ENCODE measurements at regions not wholly inside any gene's neighbourhood (a gene's known extent, or its start where the extent isn't known, plus 50 kb on each side); places are given as distances from the start of the nearest gene placed in this dataset.

- Histone ChIP-seq H3K4me2 (ENCODE audit: low read length) (no peak overlapping the region), H3K27ac (no peak overlapping the region), H3K4me1 (no peaks in the 10 kb centered on the region), H3K4me3 (ENCODE audit: low read depth, low read length) (no peak overlapping the region), H3K27me3 (ENCODE audit: control insufficient read depth, insufficient read depth, low read length) (no peaks in the 10 kb centered on the region), H3K9ac (no peak overlapping the region), H2AFZ (no peak overlapping the region), H3K79me2 (no peaks in the 10 kb centered on the region), H3K9me3 (ENCODE audit: control insufficient read depth, low read length) (no peaks in the 10 kb centered on the region), H3K36me3 (ENCODE audit: control insufficient read depth, insufficient read depth, low read length) (no peaks in the 10 kb centered on the region)
- no peak for TF ChIP-seq CTCF (IDR thresholded peaks at IDR 0.05)
Measured at GRCh38 chr15:62611002-62611401, 431.5 kb upstream of the TPM1 start.

GRCh38 chr15:62612183-62612733 lies 430.3 kb upstream of the TPM1 start:
- no peak for TF ChIP-seq CTCF (IDR thresholded peaks at IDR 0.05)
- H3K9me3 ChIP-seq (ENCODE audit: control insufficient read depth, low read length), result no peaks in the 10 kb centered on the region
- no peak overlapping the region for H3K9ac ChIP-seq
- H2AFZ ChIP-seq, result no peak overlapping the region
- H3K4me1 ChIP-seq, result no peaks in the 10 kb centered on the region
- H3K4me2 ChIP-seq (ENCODE audit: low read length), result no peak overlapping the region
- no peaks in the 10 kb centered on the region for H3K36me3 ChIP-seq (ENCODE audit: control insufficient read depth, insufficient read depth, low read length)
- H3K27ac ChIP-seq, result no peak overlapping the region
- H3K27me3 ChIP-seq (ENCODE audit: control insufficient read depth, insufficient read depth, low read length), result no peaks in the 10 kb centered on the region
- no peak overlapping the region for H3K4me3 ChIP-seq (ENCODE audit: low read depth, low read length)
- H3K79me2 ChIP-seq, result no peaks in the 10 kb centered on the region

- TF ChIP-seq CTCF (IDR thresholded peaks at IDR 0.05), result no peak
- Histone ChIP-seq H3K4me1 (no peaks in the 10 kb centered on the region), H3K9me3 (ENCODE audit: control insufficient read depth, low read length) (no peaks in the 10 kb centered on the region), H3K36me3 (ENCODE audit: control insufficient read depth, insufficient read depth, low read length) (no peaks in the 10 kb centered on the region), H3K9ac (no peak overlapping the region), H2AFZ (no peak overlapping the region), H3K27ac (no peak overlapping the region), H3K79me2 (no peaks in the 10 kb centered on the region), H3K4me3 (ENCODE audit: low read depth, low read length) (no peak overlapping the region), H3K27me3 (ENCODE audit: control insufficient read depth, insufficient read depth, low read length) (no peaks in the 10 kb centered on the region), H3K4me2 (ENCODE audit: low read length) (no peak overlapping the region)
Measured at GRCh38 chr15:62612771-62613170, 429.8 kb upstream of the TPM1 start.

- Histone ChIP-seq H3K79me2 (no peaks in the 10 kb centered on the region), H3K4me2 (ENCODE audit: low read length) (no peak overlapping the region), H3K4me1 (no peaks in the 10 kb centered on the region)
Measured at GRCh38 chr15:62616746-62617145, 425.8 kb upstream of the TPM1 start.

More at GRCh38 chr15:62616746-62617145, 425.8 kb upstream of the TPM1 start:
- Histone ChIP-seq H3K27ac (no peak overlapping the region), H3K36me3 (ENCODE audit: control insufficient read depth, insufficient read depth, low read length) (no peaks in the 10 kb centered on the region), H2AFZ (no peak overlapping the region), H3K9ac (no peak overlapping the region), H3K27me3 (ENCODE audit: control insufficient read depth, insufficient read depth, low read length) (no peaks in the 10 kb centered on the region), H3K4me3 (ENCODE audit: low read depth, low read length) (no peak overlapping the region), H3K9me3 (ENCODE audit: control insufficient read depth, low read length) (no peaks in the 10 kb centered on the region)
- no peak for TF ChIP-seq CTCF (IDR thresholded peaks at IDR 0.05)
